ENCODE measurements at regions not wholly inside any gene's neighbourhood (a gene's known extent, or its start where the extent isn't known, plus 50 kb on each side); places are given as distances from the start of the nearest gene placed in this dataset.

GRCh38 chr2:226274143-226274542 is 525.5 kb downstream of the IRS1 start:
- no peak overlapping the region for H3K27ac ChIP-seq
- TF ChIP-seq, protein P1, sequence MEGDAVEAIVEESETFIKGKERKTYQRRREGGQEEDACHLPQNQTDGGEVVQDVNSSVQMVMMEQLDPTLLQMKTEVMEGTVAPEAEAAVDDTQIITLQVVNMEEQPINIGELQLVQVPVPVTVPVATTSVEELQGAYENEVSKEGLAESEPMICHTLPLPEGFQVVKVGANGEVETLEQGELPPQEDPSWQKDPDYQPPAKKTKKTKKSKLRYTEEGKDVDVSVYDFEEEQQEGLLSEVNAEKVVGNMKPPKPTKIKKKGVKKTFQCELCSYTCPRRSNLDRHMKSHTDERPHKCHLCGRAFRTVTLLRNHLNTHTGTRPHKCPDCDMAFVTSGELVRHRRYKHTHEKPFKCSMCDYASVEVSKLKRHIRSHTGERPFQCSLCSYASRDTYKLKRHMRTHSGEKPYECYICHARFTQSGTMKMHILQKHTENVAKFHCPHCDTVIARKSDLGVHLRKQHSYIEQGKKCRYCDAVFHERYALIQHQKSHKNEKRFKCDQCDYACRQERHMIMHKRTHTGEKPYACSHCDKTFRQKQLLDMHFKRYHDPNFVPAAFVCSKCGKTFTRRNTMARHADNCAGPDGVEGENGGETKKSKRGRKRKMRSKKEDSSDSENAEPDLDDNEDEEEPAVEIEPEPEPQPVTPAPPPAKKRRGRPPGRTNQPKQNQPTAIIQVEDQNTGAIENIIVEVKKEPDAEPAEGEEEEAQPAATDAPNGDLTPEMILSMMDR (conservative IDR thresholded peaks at IDR 0.05): no peak
- no peak for TF ChIP-seq ZFX (IDR thresholded peaks at IDR 0.05)

GRCh38 chr2:226273440-226273839 is 526.2 kb downstream of the IRS1 start:
- H3K27ac ChIP-seq: no peak overlapping the region
- TF ChIP-seq ZFX (IDR thresholded peaks at IDR 0.05): no peak
- TF ChIP-seq, protein P1 (conservative IDR thresholded peaks at IDR 0.05): no peak

DNA sequence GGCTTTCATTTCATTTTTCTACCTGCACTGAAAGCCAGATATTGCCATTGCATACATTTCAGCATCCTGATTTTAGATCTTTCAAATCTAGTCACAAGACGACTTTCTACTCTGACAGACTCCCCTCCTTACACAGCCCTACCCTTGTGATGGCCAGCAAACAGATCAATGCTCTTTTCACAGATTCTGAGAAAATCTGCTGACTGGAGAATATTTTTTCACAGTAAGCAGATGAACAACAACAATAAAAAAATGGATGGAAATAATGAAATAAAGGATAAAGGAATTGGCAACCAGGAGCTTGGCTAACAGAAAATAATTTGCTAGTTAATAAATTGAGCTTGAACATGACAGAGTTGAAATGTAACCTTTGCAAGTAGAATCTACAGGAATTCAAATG is 527.2 kb downstream of the IRS1 start:
- TF ChIP-seq, protein P1 (conservative IDR thresholded peaks at IDR 0.05): no peak
- no peak for TF ChIP-seq ZFX (IDR thresholded peaks at IDR 0.05)
- H3K27ac ChIP-seq: no peak overlapping the region

DNA sequence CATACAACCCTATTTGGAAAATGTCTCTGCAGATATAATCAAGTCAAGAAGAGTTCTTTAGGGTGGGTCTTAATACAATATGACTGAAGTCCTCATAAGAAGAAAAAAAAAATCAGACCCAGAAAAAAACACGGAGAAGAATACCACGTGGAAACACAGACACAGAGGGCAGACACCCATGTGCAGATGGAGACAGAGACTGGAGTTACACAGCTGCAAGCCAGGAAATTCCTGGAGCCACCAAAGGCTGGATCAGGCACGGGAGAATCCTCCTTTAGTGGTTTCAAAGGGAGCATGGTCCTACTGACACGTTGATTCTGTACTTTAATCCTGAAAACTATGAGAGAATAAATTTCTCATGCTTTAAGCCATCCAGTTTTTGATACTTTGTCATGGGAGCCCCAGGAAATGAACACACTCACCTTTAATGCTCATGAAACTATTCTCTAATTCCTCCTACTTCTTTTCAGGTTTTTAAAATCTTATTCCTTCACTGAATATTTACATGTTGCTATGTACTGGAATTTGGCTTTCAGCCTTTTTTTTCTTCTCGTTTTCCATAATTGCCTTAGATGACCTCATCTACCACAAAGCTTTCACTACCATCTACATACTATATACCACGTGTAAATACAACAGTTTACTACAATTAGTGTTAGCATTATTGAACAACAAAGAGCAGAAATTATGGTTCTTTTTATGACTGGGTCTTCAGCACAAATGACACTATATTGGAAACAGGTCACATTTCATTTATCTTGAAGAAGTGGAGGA is 529.1 kb downstream of the IRS1 start:
- H3K27ac ChIP-seq: no peak overlapping the region
- no peak for TF ChIP-seq ZFX (IDR thresholded peaks at IDR 0.05)
- TF ChIP-seq, protein P1 (conservative IDR thresholded peaks at IDR 0.05): no peak

GRCh38 chr2:226267516-226268289 is 531.9 kb downstream of the IRS1 start:
- no peak overlapping the region for H3K27ac ChIP-seq
- no peak for TF ChIP-seq ZFX (IDR thresholded peaks at IDR 0.05)

DNA sequence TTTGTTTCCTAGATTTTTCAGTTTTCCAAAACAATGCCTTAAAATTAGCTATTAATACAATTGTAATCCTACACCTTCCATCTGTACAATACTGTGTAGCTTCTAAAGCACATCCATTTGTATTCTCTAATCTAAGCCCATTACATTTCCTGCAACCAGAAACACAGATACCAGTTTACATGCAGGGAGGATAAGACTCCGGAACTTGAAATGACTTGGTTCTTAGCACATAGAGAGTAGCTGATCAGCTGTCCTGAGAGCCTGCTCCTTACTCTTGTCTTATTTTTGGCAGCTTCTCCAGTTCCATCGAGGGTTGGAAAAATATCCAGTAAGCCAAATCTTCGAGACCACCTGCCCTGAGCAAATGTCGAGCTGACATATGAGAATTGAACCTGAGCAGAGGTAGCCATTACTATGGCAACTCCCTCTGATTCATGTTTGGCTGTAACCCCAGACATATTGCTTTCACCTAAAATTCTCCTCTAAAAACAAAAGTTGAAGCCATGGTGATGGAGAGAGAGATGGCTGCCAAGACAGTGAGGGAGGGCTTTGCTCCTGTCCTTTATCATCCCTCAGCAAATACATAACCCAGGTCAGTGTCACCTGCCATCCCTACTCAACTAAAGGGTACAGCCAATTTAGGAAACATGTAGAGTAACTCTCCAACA is 542.8 kb downstream of the IRS1 start:
- no peak overlapping the region for H3K27ac ChIP-seq

GRCh38 chr2:226256237-226256636 is 543.4 kb downstream of the IRS1 start:
- no peak for TF ChIP-seq ZFX (IDR thresholded peaks at IDR 0.05)
- TF ChIP-seq, protein P1 (conservative IDR thresholded peaks at IDR 0.05): no peak
- no peak overlapping the region for H3K27ac ChIP-seq

More for the DNA sequence above, 542.8 kb downstream of the IRS1 start:
- TF ChIP-seq, protein P1 (conservative IDR thresholded peaks at IDR 0.05): no peak
- no peak for TF ChIP-seq ZFX (IDR thresholded peaks at IDR 0.05)
